ENCODE measurements at regions not wholly inside any gene's neighbourhood (a gene's known extent, or its start where the extent isn't known, plus 50 kb on each side); places are given as distances from the start of the nearest gene placed in this dataset.

DNA sequence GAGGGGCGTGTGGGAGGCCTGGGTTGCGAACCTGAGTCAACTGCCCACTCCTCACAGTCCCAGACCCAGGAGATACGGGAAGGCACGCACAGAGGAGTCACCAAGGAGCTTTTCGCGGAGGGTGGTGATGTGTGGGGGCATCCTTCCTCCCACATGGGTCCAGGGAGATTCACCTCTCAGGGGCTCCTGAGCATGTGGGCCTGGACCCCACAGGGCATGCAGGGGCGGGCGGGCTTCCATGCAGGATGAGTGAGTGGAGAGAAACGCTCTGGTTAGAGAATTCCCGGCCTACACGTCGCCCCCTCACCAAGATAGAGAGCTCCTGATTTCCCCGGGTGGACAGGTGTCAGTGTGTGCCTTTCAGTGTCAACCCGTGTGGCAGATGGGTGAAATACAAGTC is 641.7 kb upstream of the FZD8 start:
- TF ChIP-seq, protein P1, sequence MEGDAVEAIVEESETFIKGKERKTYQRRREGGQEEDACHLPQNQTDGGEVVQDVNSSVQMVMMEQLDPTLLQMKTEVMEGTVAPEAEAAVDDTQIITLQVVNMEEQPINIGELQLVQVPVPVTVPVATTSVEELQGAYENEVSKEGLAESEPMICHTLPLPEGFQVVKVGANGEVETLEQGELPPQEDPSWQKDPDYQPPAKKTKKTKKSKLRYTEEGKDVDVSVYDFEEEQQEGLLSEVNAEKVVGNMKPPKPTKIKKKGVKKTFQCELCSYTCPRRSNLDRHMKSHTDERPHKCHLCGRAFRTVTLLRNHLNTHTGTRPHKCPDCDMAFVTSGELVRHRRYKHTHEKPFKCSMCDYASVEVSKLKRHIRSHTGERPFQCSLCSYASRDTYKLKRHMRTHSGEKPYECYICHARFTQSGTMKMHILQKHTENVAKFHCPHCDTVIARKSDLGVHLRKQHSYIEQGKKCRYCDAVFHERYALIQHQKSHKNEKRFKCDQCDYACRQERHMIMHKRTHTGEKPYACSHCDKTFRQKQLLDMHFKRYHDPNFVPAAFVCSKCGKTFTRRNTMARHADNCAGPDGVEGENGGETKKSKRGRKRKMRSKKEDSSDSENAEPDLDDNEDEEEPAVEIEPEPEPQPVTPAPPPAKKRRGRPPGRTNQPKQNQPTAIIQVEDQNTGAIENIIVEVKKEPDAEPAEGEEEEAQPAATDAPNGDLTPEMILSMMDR (IDR thresholded peaks at IDR 0.05) = no peak
- no peak for TF ChIP-seq POLR2A (IDR thresholded peaks at IDR 0.05)
